OCI-LY3 (cell line): ENCODE measurements at regions not wholly inside any gene's neighbourhood (a gene's known extent, or its start where the extent isn't known, plus 50 kb on each side); places are given as distances from the start of the nearest gene placed in this dataset.

ENCODE experiments used
- H2AFZ ChIP-seq: fragments of 200-600, 300-600 bp; shearing (Covaris generic); 2 replicates; pipeline ENCODE4 v1.6.0; 2014; ENCODE audit warnings: antibody characterized with exemption, low read depth, low read length
- H3K27ac ChIP-seq: fragments of 200-600, 300-600 bp; sonication (generic); 2 replicates; pipeline ENCODE4 v1.5.1; 2014; ENCODE audit warnings: mild to moderate bottlenecking, low read length, moderate library complexity, mixed read lengths
- H3K27me3 ChIP-seq: fragments of 200-600, 300-600 bp; sonication (generic); 2 replicates; pipeline ENCODE4 v1.6.1; 2014; ENCODE audit warnings: low read depth, low read length, mixed read lengths
- H3K36me3 ChIP-seq: fragments of 200-600, 300-600 bp; sonication (generic); replicated peaks from 2 replicates; pipeline ENCODE3; 2014; ENCODE audit warnings: low read depth, low read length, mixed read lengths
- H3K4me1 ChIP-seq: fragments of 300-600, 200-600 bp; sonication (generic); 2 replicates; pipeline ENCODE4 v1.6.1; 2014; ENCODE audit warnings: low read length, mixed read lengths
- H3K4me2 ChIP-seq: fragments of 200-600, 300-600 bp; sonication (generic); 2 replicates; pipeline ENCODE4 v1.6.1; 2014; ENCODE audit warnings: low read length, mixed read lengths
- H3K4me3 ChIP-seq: fragments of 300-600, 200-600 bp; sonication (generic); 2 replicates; pipeline ENCODE4 v1.5.1; 2014; ENCODE audit warnings: antibody characterized with exemption, mild to moderate bottlenecking, low read length, moderate library complexity
- H3K79me2 ChIP-seq: fragments of 300-600, 200-600 bp; shearing (Covaris generic); 2 replicates; pipeline ENCODE4 v1.6.1; 2014; ENCODE audit warnings: mild to moderate bottlenecking, low read length, mixed read lengths
- H3K9ac ChIP-seq: fragments of 300-600, 200-600 bp; shearing (Covaris generic); 2 replicates; pipeline ENCODE4 v1.6.0; 2014; ENCODE audit warnings: mild to moderate bottlenecking, low read length, moderate library complexity
- H3K9me3 ChIP-seq: fragments of 200-600, 300-600 bp; shearing (Covaris generic); 2 replicates; pipeline ENCODE4 v1.6.1; 2014; ENCODE audit warnings: low read length, mixed read lengths; ENCODE audit not compliant: insufficient read depth
- H4K20me1 ChIP-seq: fragments of 200-600, 300-600 bp; sonication (generic); 2 replicates; pipeline ENCODE4 v1.6.1; 2016; ENCODE audit warnings: low read length, mixed read lengths; ENCODE audit not compliant: insufficient read depth
- CTCF ChIP-seq: fragments of 200-600, 300-600 bp; sonication (generic); IDR thresholded peaks from 2 replicates; pipeline ENCODE4 v1.5.1; 2014; ENCODE audit warnings: antibody characterized with exemption, low read length, low read depth
- EZH2phosphoT487 ChIP-seq: fragments of 200-600 bp; shearing (Covaris generic); IDR thresholded peaks from 2 replicates; pipeline ENCODE4 v1.6.1; 2018; ENCODE audit warnings: antibody characterized with exemption, mixed run types, low read depth

- Histone ChIP-seq H3K9me3 (no peaks in the 10 kb centered on the region), H3K79me2 (no peaks in the 10 kb centered on the region), H4K20me1 (no peaks in the 10 kb centered on the region), H3K4me2 (no peak overlapping the region), H3K27me3 (no peaks in the 10 kb centered on the region), H3K4me1 (no peaks in the 10 kb centered on the region), H3K27ac (no peak overlapping the region), H2AFZ (no peak overlapping the region), H3K4me3 (no peak overlapping the region), H3K36me3 (no peaks in the 10 kb centered on the region), H3K9ac (no peak overlapping the region)
- TF ChIP-seq CTCF: no peak
- no peak for TF ChIP-seq EZH2phosphoT487
Observed at GRCh38 chr5:35282810-35283209, 52.5 kb upstream of the PRLR start.

- Histone ChIP-seq H3K4me3 (no peak overlapping the region), H2AFZ (no peak overlapping the region), H3K4me2 (no peak overlapping the region), H3K79me2 (no peaks in the 10 kb centered on the region), H3K4me1 (no peaks in the 10 kb centered on the region), H3K36me3 (no peaks in the 10 kb centered on the region), H4K20me1 (no peaks in the 10 kb centered on the region), H3K9ac (no peak overlapping the region), H3K27ac (no peak overlapping the region), H3K9me3 (no peaks in the 10 kb centered on the region), H3K27me3 (no peaks in the 10 kb centered on the region)
- no peak for TF ChIP-seq CTCF
- TF ChIP-seq EZH2phosphoT487: no peak
Observed at GRCh38 chr5:35281613-35282012, 51.3 kb upstream of the PRLR start.
